ENCODE measurements at regions not wholly inside any gene's neighbourhood (a gene's known extent, or its start where the extent isn't known, plus 50 kb on each side); places are given as distances from the start of the nearest gene placed in this dataset.
A peak's percentile ranks its signal among the peaks of the same experiment; 100 is the strongest.

DNA sequence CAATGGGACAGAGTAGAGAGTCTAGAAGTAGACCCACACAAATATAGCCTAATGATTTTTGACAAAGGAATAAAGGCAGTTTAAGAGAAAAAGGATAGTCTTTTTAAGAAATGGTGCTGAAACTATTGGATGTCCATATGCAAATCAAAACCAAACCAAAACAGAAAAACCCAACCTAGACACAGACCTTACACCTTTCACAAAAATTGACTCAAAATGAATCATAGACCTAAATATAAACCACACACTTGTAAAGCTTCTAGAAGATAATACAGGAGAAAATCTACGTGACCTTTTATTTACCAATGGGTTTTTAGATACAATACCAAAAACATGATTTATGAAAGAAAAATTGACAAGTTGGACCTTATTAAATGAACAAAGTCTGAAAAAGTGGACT, 66.4 kb upstream of the MPHOSPH6 start:
- DNase-seq: no peak

DNA sequence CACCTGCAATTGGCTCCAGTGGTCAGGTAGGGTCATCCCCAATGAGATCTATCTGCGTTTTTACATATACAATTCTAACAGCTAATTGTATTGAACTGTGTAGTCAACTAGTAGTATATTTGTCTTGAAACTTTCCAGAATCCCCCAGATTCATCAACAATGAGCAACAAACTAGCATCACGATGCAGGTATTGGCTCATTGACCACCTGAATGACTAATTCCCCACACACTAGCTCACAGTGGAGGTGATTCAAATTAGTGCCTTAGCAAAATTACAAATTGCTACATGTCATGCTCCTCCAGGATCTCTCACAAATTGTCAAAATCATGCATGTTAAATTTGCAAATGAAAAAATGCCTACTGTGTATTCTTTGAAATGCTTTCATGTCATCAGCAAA, 62.8 kb upstream of the MPHOSPH6 start:
- no peak for DNase-seq

DNA sequence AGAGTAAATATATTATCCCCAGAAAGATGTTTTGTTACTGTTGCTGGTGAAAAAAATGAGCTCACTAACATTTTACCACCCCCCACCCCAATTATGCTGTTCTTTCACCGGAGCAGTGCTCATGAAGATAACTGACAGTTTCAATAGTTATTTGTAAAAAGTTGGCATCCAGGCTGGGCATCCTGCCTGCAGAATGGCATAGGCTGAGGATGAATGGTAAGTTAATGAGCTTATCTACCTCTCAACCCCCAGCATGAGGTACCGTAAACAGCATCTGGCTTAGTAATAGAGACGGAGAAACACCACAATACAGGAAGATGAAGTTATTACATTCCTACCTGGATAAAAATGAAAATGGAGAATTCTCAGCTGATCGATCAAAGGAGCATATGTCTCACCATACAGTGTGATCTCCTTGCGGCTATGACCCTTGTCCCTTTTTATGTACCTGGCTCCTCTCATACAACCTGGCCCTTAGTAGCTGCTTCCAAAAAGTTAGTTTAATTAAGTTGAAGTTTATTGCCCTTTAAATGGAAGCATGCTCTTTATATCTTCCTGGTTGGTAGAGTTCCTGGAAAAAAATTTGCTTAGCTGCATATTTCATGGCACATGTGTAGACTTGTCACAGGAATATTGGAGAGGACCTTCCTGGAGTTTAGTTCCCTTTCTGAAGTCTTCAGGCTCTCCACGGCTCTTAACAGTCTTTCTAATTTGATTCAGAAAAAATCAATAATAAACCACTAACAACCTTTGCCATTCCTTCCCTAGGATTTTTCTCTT, 61.2 kb upstream of the MPHOSPH6 start:
- no peak for DNase-seq

DNA sequence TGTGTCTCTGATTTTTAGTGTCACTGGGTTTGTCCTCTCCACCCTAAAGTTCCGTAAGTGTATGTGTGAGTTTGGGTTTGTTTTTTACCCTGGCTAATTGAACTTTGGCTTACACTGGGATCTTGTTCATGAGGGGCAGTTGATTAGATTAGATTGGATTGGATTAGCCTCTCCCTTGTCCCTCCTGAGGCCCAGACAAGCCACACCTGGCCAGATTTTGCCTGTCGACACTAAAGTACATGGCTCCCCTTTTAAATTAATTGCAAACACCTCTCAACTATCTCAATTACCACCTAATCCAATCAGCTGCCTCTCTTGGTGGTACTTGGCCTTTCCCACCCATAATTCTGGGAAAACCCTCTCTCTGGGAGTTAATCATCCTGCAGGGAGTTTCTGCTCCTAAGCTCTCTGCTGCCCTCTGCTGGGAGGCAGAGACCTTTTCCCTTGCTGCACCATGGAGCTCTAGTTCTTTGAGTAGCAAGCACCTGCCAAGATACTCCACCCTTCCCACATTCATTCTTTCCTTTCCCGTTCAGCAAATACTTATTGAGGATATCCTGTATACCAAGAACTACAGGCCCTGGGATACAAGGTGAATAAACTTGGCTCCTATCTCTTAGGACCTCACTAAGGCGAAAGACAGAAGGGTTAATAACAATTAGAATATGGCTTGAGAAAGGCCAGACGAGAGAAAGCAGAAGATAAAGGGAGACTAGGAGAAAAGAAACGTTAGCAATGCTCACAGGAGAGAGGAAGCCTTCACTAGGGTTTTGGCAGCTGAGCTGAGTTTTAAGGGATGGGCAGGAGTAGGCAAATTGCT, 60.0 kb upstream of the MPHOSPH6 start:
- DNase-seq: peak; percentile 42

DNA sequence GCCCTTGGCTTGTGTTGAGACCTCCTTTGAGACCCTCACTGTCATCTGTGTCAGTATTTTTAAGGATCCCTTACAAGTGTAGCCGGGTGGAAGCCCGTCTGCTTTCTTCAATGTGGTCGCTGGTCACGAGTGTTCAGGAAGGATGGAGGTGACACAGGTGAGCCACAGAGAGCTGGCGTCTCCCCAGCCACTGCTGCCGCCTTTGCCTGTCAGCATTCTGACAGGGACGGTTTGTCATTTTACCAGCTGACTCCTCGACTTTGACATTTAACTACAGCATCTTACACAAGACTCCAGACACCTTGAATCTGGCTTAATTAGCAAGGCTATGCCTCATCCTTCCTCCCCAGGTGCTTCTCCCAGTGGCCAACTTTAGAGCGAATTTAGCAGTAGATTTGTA, 56.3 kb upstream of the MPHOSPH6 start:
- DNase-seq: no peak

DNA sequence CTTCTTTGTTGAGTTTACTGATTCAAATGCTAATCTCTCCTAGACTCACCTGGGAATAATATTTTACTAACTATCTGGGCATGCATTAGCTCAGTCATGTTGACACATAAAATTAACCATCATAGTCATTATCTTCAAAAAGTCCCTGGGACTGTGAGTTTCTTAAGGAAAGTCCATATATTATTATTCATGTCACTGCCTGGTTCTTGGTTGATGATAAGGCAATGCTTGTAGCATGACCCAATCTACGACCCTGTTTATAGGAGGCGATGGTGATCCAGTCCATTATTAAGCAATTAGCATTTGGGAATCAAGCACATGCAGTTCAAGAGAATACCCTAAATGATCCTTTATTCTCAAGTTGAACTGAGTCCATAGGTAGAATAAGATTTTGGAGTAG, 54.8 kb upstream of the MPHOSPH6 start:
- DNase-seq: no peak

DNA sequence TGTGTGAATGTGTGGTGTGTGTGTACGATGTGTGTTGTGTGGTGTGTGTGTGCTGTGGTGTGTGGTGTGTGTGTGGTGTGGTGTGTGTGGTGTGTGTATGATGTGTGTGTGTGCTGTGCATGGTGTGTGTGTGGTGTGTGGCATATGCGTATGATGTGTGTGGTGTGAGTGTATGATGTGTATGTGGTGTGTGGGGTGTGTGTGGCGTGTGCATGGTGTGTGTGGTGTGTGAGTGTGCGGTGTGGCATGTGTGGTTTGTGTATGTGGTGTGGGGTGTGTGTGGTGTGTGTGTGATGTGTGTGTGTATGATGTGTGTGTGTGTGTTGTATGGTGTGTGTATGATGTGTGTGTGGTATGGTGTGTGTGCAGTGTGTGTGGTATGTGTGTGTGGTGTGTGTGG, 50.5 kb upstream of the MPHOSPH6 start:
- no peak for DNase-seq

Measured in left hindlimb (tissue), 1 donor.